ENCODE measurements at regions not wholly inside any gene's neighbourhood (a gene's known extent, or its start where the extent isn't known, plus 50 kb on each side); places are given as distances from the start of the nearest gene placed in this dataset.

DNA sequence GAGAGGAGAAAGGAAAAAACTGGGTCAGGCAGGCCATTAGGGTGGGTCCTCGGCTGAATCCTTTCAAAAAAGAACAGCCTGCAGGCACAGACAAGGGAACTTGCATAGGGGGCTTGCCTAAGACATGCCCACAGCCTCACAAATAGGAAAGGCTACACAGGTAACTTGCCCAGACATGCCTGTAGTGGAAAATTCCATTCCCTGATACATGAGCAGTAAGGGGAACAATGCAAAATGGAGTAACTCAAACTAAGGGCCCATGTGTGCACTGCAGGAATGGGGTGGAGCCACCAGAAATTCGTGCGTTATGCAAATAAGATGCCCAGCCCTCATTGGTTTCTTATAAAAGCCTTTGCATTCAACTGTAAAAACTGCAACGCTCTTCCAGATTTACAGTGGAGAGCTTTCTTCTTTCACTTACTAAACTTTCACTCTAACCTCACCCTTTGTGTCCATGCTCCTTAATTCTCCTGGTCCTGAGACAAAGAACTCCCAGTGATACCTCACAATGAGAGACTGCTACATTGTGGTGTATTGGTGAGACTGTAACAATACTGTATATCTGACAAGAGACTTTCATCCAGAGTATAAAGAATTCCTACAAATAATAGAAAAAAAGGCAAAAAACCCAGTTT, 59.5 kb upstream of the SLITRK1 start:
- Histone ChIP-seq H3K27me3 (ENCODE audit: insufficient read depth, low read depth, severe bottlenecking) (no peaks in the 10 kb centered on the region), H3K27ac (peak overlapping the region; percentile 13), H3K4me3 (ENCODE audit: low read depth, low read length) (no peak overlapping the region), H3K9me3 (ENCODE audit: severe bottlenecking) (peaks cover 5% of the 10 kb centered on the region), H3K36me3 (no peaks in the 10 kb centered on the region)
- DNase-seq: peak; percentile 31
- TF ChIP-seq, protein P1, sequence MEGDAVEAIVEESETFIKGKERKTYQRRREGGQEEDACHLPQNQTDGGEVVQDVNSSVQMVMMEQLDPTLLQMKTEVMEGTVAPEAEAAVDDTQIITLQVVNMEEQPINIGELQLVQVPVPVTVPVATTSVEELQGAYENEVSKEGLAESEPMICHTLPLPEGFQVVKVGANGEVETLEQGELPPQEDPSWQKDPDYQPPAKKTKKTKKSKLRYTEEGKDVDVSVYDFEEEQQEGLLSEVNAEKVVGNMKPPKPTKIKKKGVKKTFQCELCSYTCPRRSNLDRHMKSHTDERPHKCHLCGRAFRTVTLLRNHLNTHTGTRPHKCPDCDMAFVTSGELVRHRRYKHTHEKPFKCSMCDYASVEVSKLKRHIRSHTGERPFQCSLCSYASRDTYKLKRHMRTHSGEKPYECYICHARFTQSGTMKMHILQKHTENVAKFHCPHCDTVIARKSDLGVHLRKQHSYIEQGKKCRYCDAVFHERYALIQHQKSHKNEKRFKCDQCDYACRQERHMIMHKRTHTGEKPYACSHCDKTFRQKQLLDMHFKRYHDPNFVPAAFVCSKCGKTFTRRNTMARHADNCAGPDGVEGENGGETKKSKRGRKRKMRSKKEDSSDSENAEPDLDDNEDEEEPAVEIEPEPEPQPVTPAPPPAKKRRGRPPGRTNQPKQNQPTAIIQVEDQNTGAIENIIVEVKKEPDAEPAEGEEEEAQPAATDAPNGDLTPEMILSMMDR (IDR thresholded peaks at IDR 0.05; ENCODE audit: low read depth, low read length): no peak

DNA sequence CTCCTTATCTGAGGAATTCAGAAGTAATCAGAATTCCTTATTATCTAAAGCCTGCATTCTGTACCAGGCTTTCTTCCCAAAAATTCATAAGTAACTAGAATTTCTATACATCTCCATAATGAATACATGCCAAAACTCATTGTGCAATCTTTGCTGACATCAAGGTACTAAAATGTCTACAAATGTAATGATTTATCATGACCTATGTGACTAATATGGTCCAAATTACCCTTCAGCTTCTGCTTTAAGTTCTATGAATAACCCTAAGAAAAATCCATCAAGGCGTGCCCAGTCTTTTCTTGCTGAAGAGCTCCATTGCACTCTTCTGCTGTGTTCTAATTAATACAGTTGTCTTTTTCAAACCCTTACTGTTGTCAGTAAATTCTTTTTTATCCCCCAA, 58.5 kb upstream of the SLITRK1 start:
- Histone ChIP-seq H3K4me3 (ENCODE audit: low read depth, low read length) (no peak overlapping the region), H3K9me3 (ENCODE audit: severe bottlenecking) (peaks cover 5% of the 10 kb centered on the region), H3K36me3 (no peaks in the 10 kb centered on the region), H3K27me3 (ENCODE audit: insufficient read depth, low read depth, severe bottlenecking) (no peaks in the 10 kb centered on the region), H3K27ac (no peak overlapping the region)
- TF ChIP-seq, protein P1 (IDR thresholded peaks at IDR 0.05; ENCODE audit: low read depth, low read length): no peak
- DNase-seq: no peak

DNA sequence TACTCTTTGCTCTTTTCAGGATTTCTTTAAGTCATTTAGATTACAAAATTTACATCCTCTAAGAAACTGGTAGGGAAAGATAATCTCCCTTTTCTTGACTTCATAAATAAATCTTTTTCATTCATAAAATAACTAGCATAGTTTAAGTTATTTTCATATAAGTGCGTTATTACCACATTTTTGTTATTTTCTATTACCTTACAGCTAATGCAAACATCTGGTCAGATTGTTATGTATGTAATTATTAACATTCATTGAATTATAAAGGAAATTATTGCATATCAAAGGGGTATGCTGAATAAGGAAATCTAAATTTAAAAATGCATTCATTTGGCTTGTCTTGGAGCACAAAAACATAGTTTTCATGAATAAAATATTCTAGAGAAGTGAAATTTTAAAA, 55.3 kb upstream of the SLITRK1 start:
- Histone ChIP-seq H3K36me3 (no peaks in the 10 kb centered on the region), H3K27ac (no peak overlapping the region), H3K9me3 (ENCODE audit: severe bottlenecking) (peaks cover 5% of the 10 kb centered on the region), H3K4me3 (ENCODE audit: low read depth, low read length) (no peak overlapping the region), H3K27me3 (ENCODE audit: insufficient read depth, low read depth, severe bottlenecking) (no peaks in the 10 kb centered on the region)
- DNase-seq: no peak
- TF ChIP-seq, protein P1 (IDR thresholded peaks at IDR 0.05; ENCODE audit: low read depth, low read length): no peak

DNA sequence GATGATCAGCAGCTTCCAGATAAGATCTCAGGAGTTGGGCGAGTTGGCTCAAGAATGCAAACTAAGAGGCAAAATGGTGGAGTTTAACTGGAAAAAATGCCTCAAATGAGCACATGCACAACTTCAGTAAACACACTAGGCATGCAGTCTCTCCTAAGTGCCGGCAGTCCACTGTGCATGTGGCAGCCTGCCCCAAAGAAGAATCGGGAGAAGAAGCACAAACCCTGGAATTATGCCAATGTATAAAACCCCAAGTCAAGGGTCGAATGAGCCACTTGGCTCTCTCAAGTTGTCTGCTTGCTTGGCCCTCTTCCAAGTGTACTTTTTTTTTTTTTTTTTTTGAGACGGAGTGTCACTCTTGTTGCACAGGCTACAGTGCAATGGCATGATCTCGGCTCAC, 53.3 kb upstream of the SLITRK1 start:
- Histone ChIP-seq H3K9me3 (ENCODE audit: severe bottlenecking) (no peaks in the 10 kb centered on the region), H3K27ac (no peak overlapping the region), H3K4me3 (ENCODE audit: low read depth, low read length) (no peak overlapping the region), H3K36me3 (no peaks in the 10 kb centered on the region), H3K27me3 (ENCODE audit: insufficient read depth, low read depth, severe bottlenecking) (no peaks in the 10 kb centered on the region)
- no peak for DNase-seq
- TF ChIP-seq, protein P1 (IDR thresholded peaks at IDR 0.05; ENCODE audit: low read depth, low read length): no peak
